ENCODE measurements at regions not wholly inside any gene's neighbourhood (a gene's known extent, or its start where the extent isn't known, plus 50 kb on each side); places are given as distances from the start of the nearest gene placed in this dataset.
"Not testable (repeated sequence)": the region's sequence is repeated elsewhere in the genome, so short reads cannot be mapped to it uniquely, and the experiment has no call there.

DNA sequence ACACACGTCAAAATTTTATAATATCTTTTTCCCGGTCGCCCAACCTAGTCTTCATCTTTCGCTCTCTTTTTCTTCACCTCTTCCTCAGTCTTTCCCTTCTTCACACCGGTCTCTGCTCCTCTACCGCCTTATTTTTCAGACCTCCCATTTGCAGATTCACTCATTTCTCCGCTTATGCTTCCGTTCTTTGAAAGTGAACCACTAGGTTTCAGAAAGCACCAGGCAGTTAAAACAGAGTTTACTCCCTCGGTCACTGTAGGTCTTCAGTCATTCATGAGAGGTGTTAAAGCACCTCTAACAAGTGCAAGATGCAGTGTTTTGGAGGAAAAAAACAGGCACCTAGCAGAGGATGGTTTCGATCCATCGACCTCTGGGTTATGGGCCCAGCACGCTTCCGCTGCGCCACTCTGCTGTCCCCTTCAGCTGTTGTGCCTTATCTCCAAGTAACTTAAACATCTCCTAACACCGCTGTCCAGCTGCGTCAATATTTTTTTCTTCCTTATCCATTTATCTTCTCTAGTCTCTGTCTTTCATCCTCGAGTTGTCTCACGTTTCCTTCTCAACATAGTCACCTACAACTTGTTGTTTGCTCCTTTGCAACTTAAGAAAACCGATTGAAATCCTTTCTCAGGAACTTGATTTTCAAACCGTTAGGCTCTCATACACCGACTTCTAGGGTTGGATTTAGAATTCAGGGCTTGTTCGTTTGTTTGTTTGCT, 119.7 kb upstream of the ZNF184 start:
- TF ChIP-seq, protein P1, sequence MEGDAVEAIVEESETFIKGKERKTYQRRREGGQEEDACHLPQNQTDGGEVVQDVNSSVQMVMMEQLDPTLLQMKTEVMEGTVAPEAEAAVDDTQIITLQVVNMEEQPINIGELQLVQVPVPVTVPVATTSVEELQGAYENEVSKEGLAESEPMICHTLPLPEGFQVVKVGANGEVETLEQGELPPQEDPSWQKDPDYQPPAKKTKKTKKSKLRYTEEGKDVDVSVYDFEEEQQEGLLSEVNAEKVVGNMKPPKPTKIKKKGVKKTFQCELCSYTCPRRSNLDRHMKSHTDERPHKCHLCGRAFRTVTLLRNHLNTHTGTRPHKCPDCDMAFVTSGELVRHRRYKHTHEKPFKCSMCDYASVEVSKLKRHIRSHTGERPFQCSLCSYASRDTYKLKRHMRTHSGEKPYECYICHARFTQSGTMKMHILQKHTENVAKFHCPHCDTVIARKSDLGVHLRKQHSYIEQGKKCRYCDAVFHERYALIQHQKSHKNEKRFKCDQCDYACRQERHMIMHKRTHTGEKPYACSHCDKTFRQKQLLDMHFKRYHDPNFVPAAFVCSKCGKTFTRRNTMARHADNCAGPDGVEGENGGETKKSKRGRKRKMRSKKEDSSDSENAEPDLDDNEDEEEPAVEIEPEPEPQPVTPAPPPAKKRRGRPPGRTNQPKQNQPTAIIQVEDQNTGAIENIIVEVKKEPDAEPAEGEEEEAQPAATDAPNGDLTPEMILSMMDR (IDR thresholded peaks at IDR 0.05), result no peak
- TF ChIP-seq POLR2A (IDR thresholded peaks at IDR 0.05), result no peak
- intact Hi-C loops (cut with DNase I), result no loop called here
- Histone ChIP-seq H3K4me1 (no peaks in the 10 kb centered on the region), H3K36me3 (no peaks in the 10 kb centered on the region), H3K9me3 (no peaks in the 10 kb centered on the region), H3K4me3 (peak overlapping the region in 1 of 12 donors; percentile 15), H3K27ac (no peak overlapping the region), H3K27me3 (peaks cover 16 to 94% (median 67%) of the 10 kb centered on the region in 9 donors)
- DNase-seq (no peak), ATAC-seq (peak in 1 of 4 donors; percentile 29)
- 2 to 4% (median 2%) methylated on average over 22 of the region's 22 CpGs for WGBS, 4 donors

DNA sequence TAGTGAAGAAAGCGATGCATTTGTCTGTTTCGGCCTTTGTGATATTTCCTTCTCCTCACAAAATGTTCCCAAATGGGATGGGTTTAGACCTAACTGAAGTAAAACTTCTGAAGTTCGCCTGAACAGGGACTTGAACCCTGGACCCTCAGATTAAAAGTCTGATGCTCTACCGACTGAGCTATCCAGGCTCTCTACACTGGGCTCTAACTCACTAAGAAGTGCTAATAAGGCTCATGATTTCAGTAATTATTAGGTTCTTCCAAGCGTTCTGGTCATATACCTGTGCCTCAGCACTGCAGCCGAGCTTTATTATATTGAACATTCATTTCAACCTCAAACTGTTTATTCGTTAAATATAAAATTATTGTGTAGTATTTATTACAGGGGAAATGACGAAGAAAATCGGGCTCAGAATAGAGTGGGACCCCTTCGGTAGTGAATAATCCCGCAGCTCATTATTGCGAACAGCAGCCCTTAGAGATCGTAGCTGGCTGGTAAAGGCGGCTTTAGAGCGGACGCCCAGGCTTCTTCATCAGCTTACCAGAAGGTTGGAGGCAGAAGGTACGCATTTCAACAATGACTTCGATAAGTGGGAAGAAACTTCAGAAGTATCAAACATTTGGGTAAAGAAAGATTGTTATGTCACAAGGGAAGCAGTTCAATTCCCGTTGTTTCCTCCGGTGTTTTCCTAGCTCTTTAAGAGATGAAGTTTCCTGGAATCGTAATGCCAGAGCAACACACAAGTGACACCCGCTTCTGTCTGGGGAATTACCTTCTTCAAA, 119.0 kb upstream of the ZNF184 start:
- H3K4me3 ChIP-seq, result peak overlapping the region in 1 of 12 donors; percentile 15
- H3K36me3 ChIP-seq, result no peaks in the 10 kb centered on the region
- 6 to 8% (median 7%) methylated on average over 22 of the region's 22 CpGs for WGBS, 4 donors
- no peak for ATAC-seq
- no peaks in the 10 kb centered on the region for H3K4me1 ChIP-seq
- TF ChIP-seq POLR2A (IDR thresholded peaks at IDR 0.05), result no peak
- TF ChIP-seq, protein P1 (IDR thresholded peaks at IDR 0.05), result no peak
- peaks cover 16 to 95% (median 65%) of the 10 kb centered on the region in 9 donors for H3K27me3 ChIP-seq
- no peak overlapping the region for H3K27ac ChIP-seq
- DNase-seq, result no peak
- intact Hi-C loops (cut with DNase I), result no loop called here
- H3K9me3 ChIP-seq, result no peaks in the 10 kb centered on the region

DNA sequence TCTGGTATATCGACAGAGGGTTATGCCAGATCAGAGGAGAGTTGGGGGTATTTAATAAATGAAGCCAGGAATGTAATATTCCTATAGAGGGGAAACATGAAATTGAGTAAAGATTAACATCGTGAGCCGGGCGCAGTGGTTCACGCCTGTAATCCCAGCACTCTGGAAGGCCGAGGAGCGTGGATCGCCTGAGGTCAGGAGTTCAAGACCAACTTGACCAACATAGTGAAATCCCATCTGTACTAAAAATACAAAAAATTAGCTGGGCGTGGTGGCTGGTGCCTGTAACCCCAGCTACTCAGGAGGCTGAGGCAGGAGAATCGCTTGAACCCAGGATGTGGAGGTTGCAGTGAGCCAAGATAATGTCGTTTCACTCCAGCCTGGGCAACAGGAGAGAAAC, 112.4 kb upstream of the ZNF184 start:
- peaks cover 0 to 91% (median 40%) of the 10 kb centered on the region in 9 donors for H3K27me3 ChIP-seq
- H3K4me3 ChIP-seq; H3K36me3 ChIP-seq; H3K4me1 ChIP-seq; ATAC-seq; DNase-seq; H3K9me3 ChIP-seq; H3K27ac ChIP-seq; intact Hi-C loops (cut with DNase I): not testable (repeated sequence)
- 82 to 85% (median 83%) methylated on average over 11 of the region's 11 CpGs for WGBS, 4 donors

DNA sequence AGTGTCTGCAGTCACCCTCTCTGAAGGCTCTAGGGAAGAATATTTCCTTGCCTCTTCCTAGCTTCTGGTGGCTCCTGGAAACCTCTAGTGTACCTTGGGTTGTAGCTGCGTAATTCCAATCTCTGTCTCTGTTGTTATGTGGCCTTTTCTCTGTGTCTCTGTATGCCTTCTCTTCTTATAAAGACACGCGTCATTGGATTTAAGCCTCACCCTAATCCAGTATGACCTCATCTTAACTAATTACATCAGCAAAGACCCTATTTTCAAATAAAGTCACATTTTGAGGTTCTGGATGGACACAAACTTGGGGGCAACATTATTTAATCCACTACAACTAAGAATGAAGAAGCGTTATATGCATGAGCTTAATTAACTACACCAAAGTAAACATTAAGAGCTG, 111.4 kb upstream of the ZNF184 start:
- DNase-seq (no peak), ATAC-seq (no peak)
- Histone ChIP-seq H3K27me3 (peaks cover 0 to 93% (median 38%) of the 10 kb centered on the region in 9 donors), H3K4me1 (no peaks in the 10 kb centered on the region), H3K9me3 (peaks cover 0 to 4% (median 0%) of the 10 kb centered on the region in 12 donors), H3K36me3 (no peaks in the 10 kb centered on the region), H3K4me3 (no peak overlapping the region), H3K27ac (no peak overlapping the region)
- WGBS, 4 donors, result 76 to 89% (median 85%) methylated on average over 4 of the region's 4 CpGs
- intact Hi-C loops (cut with DNase I), result no loop called here
- TF ChIP-seq, protein P1 (IDR thresholded peaks at IDR 0.05), result no peak
- TF ChIP-seq POLR2A (IDR thresholded peaks at IDR 0.05), result no peak
